Left lung (tissue), 4 donors: ENCODE measurements at regions not wholly inside any gene's neighbourhood (a gene's known extent, or its start where the extent isn't known, plus 50 kb on each side); places are given as distances from the start of the nearest gene placed in this dataset.
A peak's percentile ranks its signal among the peaks of the same experiment; 100 is the strongest.

Source experiments
- ATAC-seq: fragments of 200-7000 bp; cut with Tn5 transposase; one replicate; pipeline ENCODE4 v1.9.1; 2020; ENCODE audit warnings: moderate library complexity
- DNase-seq, 4 donors: peaks; one replicate each; pipeline ENCODE4 v3.0.0-alpha.2; 2013 to 2020
- H3K27ac ChIP-seq, 2 donors: fragments of 200-600 bp; sonication (generic) in 1 of 2; one replicate each; pipeline versions ENCODE4 v1.5.0 to v1.8.0; 2020 to 2021
- H3K27me3 ChIP-seq, 2 donors: fragments of 200-600 bp; sonication (generic) in 1 of 2; one replicate each; pipeline versions ENCODE4 v1.5.0 to v1.8.0; 2020 to 2021
- H3K36me3 ChIP-seq, 2 donors: fragments of 200-600 bp; sonication (generic) in 1 of 2; one replicate each; pipeline versions ENCODE4 v1.5.0 to v1.8.0; 2020 to 2021
- H3K4me1 ChIP-seq, 2 donors: fragments of 200-600 bp; one replicate each; pipeline ENCODE4 v1.8.0; 2021
- H3K4me3 ChIP-seq, 2 donors: fragments of 200-600 bp; sonication (generic) in 1 of 2; one replicate each; pipeline versions ENCODE4 v1.5.0 to v1.8.0; 2020 to 2021; ENCODE audit warnings: mild to moderate bottlenecking in 1 of 2
- H3K9me3 ChIP-seq, 2 donors: fragments of 200-600 bp; sonication (generic) in 1 of 2; one replicate each; pipeline versions ENCODE4 v1.5.0 to v1.8.0; 2020 to 2021
- CTCF ChIP-seq, 2 donors: fragments of 200-600 bp; sonication (generic) in 1 of 2; IDR thresholded peaks; one replicate each; pipeline versions ENCODE4 v1.5.0 to v1.8.0; 2021; ENCODE audit warnings: antibody characterized with exemption in 2 of 2
- intact Hi-C, 2 donors: fragments of 100-400 bp; cut with DNase I; formaldehyde crosslinking; loops; one replicate each; pipeline versions ENCODE4 v1.11.2 to v1.14.2; 2022
- donor health status: DM: no; HTN: yes; CAD: no.
- donor health status: DM: no; HTN: no; CAD: no.

- no peak for TF ChIP-seq CTCF (IDR thresholded peaks at IDR 0.05)
- no peak for DNase-seq
- H3K27me3 ChIP-seq: no peaks in the 10 kb centered on the region
- intact Hi-C loops: no loop called here
- ATAC-seq: no peak
- no peaks in the 10 kb centered on the region for H3K4me1 ChIP-seq
- H3K27ac ChIP-seq: no peak overlapping the region
- H3K36me3 ChIP-seq: no peaks in the 10 kb centered on the region
- no peak overlapping the region for H3K4me3 ChIP-seq
- H3K9me3 ChIP-seq: no peaks in the 10 kb centered on the region
These were observed 228.5 kb downstream of the ANKRD50 start for GRCh38 chr4:124484008-124484407.

- Histone ChIP-seq H3K9me3 (no peaks in the 10 kb centered on the region), H3K36me3 (no peaks in the 10 kb centered on the region), H3K4me3 (no peak overlapping the region), H3K27ac (no peak overlapping the region), H3K4me1 (no peaks in the 10 kb centered on the region), H3K27me3 (no peaks in the 10 kb centered on the region)
- no peak for ATAC-seq
- intact Hi-C loops: no loop called here
- DNase-seq: no peak
- TF ChIP-seq CTCF (IDR thresholded peaks at IDR 0.05): no peak
These were observed 227.6 kb downstream of the ANKRD50 start for GRCh38 chr4:124484940-124485339.

- Histone ChIP-seq H3K36me3 (no peaks in the 10 kb centered on the region), H3K9me3 (no peaks in the 10 kb centered on the region), H3K4me3 (no peak overlapping the region), H3K27ac (no peak overlapping the region), H3K27me3 (no peaks in the 10 kb centered on the region), H3K4me1 (no peaks in the 10 kb centered on the region)
- no peak for TF ChIP-seq CTCF (IDR thresholded peaks at IDR 0.05)
- intact Hi-C loops: no loop called here
- ATAC-seq (no peak), DNase-seq (no peak)
These were observed 226.1 kb downstream of the ANKRD50 start for GRCh38 chr4:124486423-124486822.

- no peak for TF ChIP-seq CTCF (IDR thresholded peaks at IDR 0.05)
- Histone ChIP-seq H3K27ac (no peak overlapping the region), H3K4me1 (no peaks in the 10 kb centered on the region), H3K27me3 (no peaks in the 10 kb centered on the region), H3K36me3 (no peaks in the 10 kb centered on the region), H3K9me3 (no peaks in the 10 kb centered on the region), H3K4me3 (no peak overlapping the region)
- peak in 2 of 4 donors; percentile 72 to 86 for DNase-seq
- ATAC-seq: no peak
- intact Hi-C loops: no loop called here
These were observed 224.9 kb downstream of the ANKRD50 start for GRCh38 chr4:124487651-124488050.

GRCh38 chr4:124491361-124492145, 221.0 kb downstream of the ANKRD50 start:
- H3K27ac ChIP-seq: no peak overlapping the region
- no peaks in the 10 kb centered on the region for H3K27me3 ChIP-seq
- no peak for TF ChIP-seq CTCF (IDR thresholded peaks at IDR 0.05)
- no peaks in the 10 kb centered on the region for H3K9me3 ChIP-seq
- no peaks in the 10 kb centered on the region for H3K4me1 ChIP-seq
- H3K4me3 ChIP-seq: no peak overlapping the region
- intact Hi-C loops: no loop called here
- ATAC-seq (no peak), DNase-seq (no peak)
- H3K36me3 ChIP-seq: no peaks in the 10 kb centered on the region
